ENCODE measurements at regions not wholly inside any gene's neighbourhood (a gene's known extent, or its start where the extent isn't known, plus 50 kb on each side); places are given as distances from the start of the nearest gene placed in this dataset.

- TF ChIP-seq SIN3A (IDR thresholded peaks at IDR 0.05; ENCODE audit: borderline replicate concordance, insufficient read depth, low read length), result no peak
- TF ChIP-seq TAF1 (IDR thresholded peaks at IDR 0.05; ENCODE audit: borderline replicate concordance, insufficient read depth, low read length), result no peak
- TF ChIP-seq FOXP2 (optimal IDR thresholded peaks at IDR 0.05; ENCODE audit: borderline replicate concordance, extremely low read depth, extremely low read length, insufficient read depth), result no peak
- TF ChIP-seq POLR2AphosphoS5 (IDR thresholded peaks at IDR 0.05; ENCODE audit: low read depth, low read length), result no peak
- TF ChIP-seq, protein P1, sequence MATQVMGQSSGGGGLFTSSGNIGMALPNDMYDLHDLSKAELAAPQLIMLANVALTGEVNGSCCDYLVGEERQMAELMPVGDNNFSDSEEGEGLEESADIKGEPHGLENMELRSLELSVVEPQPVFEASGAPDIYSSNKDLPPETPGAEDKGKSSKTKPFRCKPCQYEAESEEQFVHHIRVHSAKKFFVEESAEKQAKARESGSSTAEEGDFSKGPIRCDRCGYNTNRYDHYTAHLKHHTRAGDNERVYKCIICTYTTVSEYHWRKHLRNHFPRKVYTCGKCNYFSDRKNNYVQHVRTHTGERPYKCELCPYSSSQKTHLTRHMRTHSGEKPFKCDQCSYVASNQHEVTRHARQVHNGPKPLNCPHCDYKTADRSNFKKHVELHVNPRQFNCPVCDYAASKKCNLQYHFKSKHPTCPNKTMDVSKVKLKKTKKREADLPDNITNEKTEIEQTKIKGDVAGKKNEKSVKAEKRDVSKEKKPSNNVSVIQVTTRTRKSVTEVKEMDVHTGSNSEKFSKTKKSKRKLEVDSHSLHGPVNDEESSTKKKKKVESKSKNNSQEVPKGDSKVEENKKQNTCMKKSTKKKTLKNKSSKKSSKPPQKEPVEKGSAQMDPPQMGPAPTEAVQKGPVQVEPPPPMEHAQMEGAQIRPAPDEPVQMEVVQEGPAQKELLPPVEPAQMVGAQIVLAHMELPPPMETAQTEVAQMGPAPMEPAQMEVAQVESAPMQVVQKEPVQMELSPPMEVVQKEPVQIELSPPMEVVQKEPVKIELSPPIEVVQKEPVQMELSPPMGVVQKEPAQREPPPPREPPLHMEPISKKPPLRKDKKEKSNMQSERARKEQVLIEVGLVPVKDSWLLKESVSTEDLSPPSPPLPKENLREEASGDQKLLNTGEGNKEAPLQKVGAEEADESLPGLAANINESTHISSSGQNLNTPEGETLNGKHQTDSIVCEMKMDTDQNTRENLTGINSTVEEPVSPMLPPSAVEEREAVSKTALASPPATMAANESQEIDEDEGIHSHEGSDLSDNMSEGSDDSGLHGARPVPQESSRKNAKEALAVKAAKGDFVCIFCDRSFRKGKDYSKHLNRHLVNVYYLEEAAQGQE (IDR thresholded peaks at IDR 0.05; ENCODE audit: insufficient read depth in 1 of 2, low read depth in 2 of 2, low read length in 2 of 2), result no peak
Measured at GRCh38 chr3:23079976-23080375, 123.2 kb upstream of the UBE2E2 start.

DNA sequence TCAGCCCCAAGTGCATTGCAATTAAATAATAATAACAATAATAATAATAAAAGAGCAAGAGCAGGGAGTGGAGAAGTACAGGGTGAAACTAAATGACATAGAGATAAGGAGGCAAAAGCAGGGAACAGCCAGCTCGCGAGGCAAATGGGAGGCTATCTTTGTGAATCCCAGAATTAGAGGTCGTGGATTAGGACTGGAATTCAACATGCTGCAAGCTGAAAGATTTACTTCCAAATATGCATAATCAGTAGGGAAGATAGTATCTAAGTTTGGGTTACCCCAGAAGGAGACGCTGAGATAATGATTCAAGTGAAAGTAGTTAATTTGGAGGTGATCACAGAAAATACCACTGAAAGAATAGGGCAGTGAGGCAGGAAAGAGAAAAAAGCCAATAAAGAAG is 119.4 kb upstream of the UBE2E2 start:
- TF ChIP-seq, protein P1 (IDR thresholded peaks at IDR 0.05; ENCODE audit: insufficient read depth in 1 of 2, low read depth in 2 of 2, low read length in 2 of 2), result no peak

- TF ChIP-seq SIN3A (IDR thresholded peaks at IDR 0.05; ENCODE audit: borderline replicate concordance, insufficient read depth, low read length) (no peak), FOXP2 (optimal IDR thresholded peaks at IDR 0.05; ENCODE audit: borderline replicate concordance, extremely low read depth, extremely low read length, insufficient read depth) (no peak), POLR2AphosphoS5 (IDR thresholded peaks at IDR 0.05; ENCODE audit: low read depth, low read length) (no peak), TAF1 (IDR thresholded peaks at IDR 0.05; ENCODE audit: borderline replicate concordance, insufficient read depth, low read length) (no peak)
- TF ChIP-seq, protein P1 (IDR thresholded peaks at IDR 0.05; ENCODE audit: insufficient read depth in 1 of 2, low read depth in 2 of 2, low read length in 2 of 2), result no peak
Measured at GRCh38 chr3:23084367-23084766, 118.8 kb upstream of the UBE2E2 start.

- TF ChIP-seq TAF1 (IDR thresholded peaks at IDR 0.05; ENCODE audit: borderline replicate concordance, insufficient read depth, low read length) (no peak), SIN3A (IDR thresholded peaks at IDR 0.05; ENCODE audit: borderline replicate concordance, insufficient read depth, low read length) (no peak)
Measured at GRCh38 chr3:23085261-23085660, 117.9 kb upstream of the UBE2E2 start.

DNA sequence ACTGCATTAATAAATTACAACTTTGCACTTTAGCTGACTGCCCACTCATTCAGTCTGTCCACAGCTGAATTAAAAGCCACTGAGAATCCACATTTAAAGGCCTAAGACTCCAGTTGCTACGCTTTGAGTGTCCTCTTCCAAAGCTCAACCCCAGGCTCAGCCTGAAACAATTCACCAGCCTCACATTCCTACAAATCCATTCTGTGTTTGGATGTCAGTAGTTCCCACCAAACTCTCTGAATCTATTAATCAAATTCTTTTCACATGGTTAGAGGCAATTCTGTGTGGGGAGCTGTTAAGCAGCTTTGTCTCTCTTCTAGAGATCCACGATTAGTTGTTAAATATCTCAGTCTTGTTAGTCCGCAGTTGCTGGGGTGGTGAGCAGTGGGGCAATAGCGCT is 116.8 kb upstream of the UBE2E2 start:
- TF ChIP-seq SIN3A (IDR thresholded peaks at IDR 0.05; ENCODE audit: borderline replicate concordance, insufficient read depth, low read length) (no peak), POLR2AphosphoS5 (IDR thresholded peaks at IDR 0.05; ENCODE audit: low read depth, low read length) (no peak), FOXP2 (optimal IDR thresholded peaks at IDR 0.05; ENCODE audit: borderline replicate concordance, extremely low read depth, extremely low read length, insufficient read depth) (no peak), TAF1 (IDR thresholded peaks at IDR 0.05; ENCODE audit: borderline replicate concordance, insufficient read depth, low read length) (no peak)
- TF ChIP-seq, protein P1 (IDR thresholded peaks at IDR 0.05; ENCODE audit: insufficient read depth in 1 of 2, low read depth in 2 of 2, low read length in 2 of 2), result no peak
